CD4-positive, alpha-beta T cell (primary cell): ENCODE measurements at regions not wholly inside any gene's neighbourhood (a gene's known extent, or its start where the extent isn't known, plus 50 kb on each side); places are given as distances from the start of the nearest gene placed in this dataset.
"Not testable (repeated sequence)": the region's sequence is repeated elsewhere in the genome, so short reads cannot be mapped to it uniquely, and the experiment has no call there.

Experiments used
- ATAC-seq: fragments of 200-7000 bp; cut with Tn5 transposase; one replicate; pipeline ENCODE4 v1.10.0; 2022; ENCODE audit warnings: mild to moderate bottlenecking; ENCODE audit not compliant: poor library complexity
- CTCF ChIA-PET: fragments of 350-600 bp; sonication (Branson Sonifier 250); formaldehyde crosslinking; loops from one replicate; lab custom pipeline; 2021; ENCODE audit warnings: antibody characterized with exemption, inconsistent platforms; lab: Charles Lee
- POLR2A ChIA-PET: fragments of 350-600 bp; sonication (Branson Sonifier 250); formaldehyde crosslinking; loops from one replicate; lab custom pipeline; 2021; ENCODE audit warnings: antibody characterized with exemption, inconsistent platforms; lab: Charles Lee
- DNase-seq, 14 experiments: peaks; one replicate each; pipeline ENCODE4 v3.0.0-alpha.2; 2013 to 2020; ENCODE audit warnings: mixed read lengths in 2 of 14
- H3K27ac ChIP-seq, 2 donors: one replicate each; pipeline versions ENCODE4 v1.5.1 to v1.7.0; 2013; ENCODE audit warnings: low read length in 2 of 2, low read depth in 1 of 2, mild to moderate bottlenecking in 1 of 2
- H3K27me3 ChIP-seq, 2 experiments: 1 replicate in 1 of 2; 2 replicates in 1 of 2; pipeline versions ENCODE4 v1.6.1 to v1.7.0; 2013; ENCODE audit warnings: low read length in 2 of 2, control low read depth in 1 of 2, mild to moderate bottlenecking in 1 of 2, moderate library complexity in 1 of 2; ENCODE audit not compliant: insufficient read depth in 2 of 2, control insufficient read depth in 1 of 2
- H3K36me3 ChIP-seq: one replicate; pipeline ENCODE4 v1.6.1; 2013; ENCODE audit warnings: low read length, control low read depth; ENCODE audit not compliant: insufficient read depth
- H3K4me1 ChIP-seq: one replicate; pipeline ENCODE4 v1.6.1; 2013; ENCODE audit warnings: low read length, control low read depth; ENCODE audit not compliant: insufficient read depth
- H3K4me3 ChIP-seq: one replicate; pipeline ENCODE4 v1.5.1; 2013; ENCODE audit warnings: mild to moderate bottlenecking, low read length, moderate library complexity
- H3K9me3 ChIP-seq, 2 experiments: 1 replicate in 1 of 2; 2 replicates in 1 of 2; pipeline versions ENCODE4 v1.6.1 to v1.7.0; 2013; ENCODE audit warnings: low read length in 2 of 2, mild to moderate bottlenecking in 2 of 2, control low read depth in 1 of 2, moderate library complexity in 1 of 2; ENCODE audit not compliant: control insufficient read depth in 1 of 2, insufficient read depth in 1 of 2
- H3K27ac Mint-ChIP-seq: one replicate; pipeline ENCODE4 v1.8.0; 2020; ENCODE audit warnings: mixed read lengths
- H3K27me3 Mint-ChIP-seq: one replicate; pipeline ENCODE4 v1.8.0; 2021; ENCODE audit warnings: mixed read lengths
- H3K36me3 Mint-ChIP-seq: one replicate; pipeline ENCODE4 v1.8.0; 2021; ENCODE audit warnings: low read depth, mixed read lengths
- H3K4me1 Mint-ChIP-seq: one replicate; pipeline ENCODE4 v1.8.0; 2021; ENCODE audit warnings: low read depth, mixed read lengths
- H3K4me3 Mint-ChIP-seq: one replicate; pipeline ENCODE4 v1.8.0; 2020; ENCODE audit warnings: mild to moderate bottlenecking, mixed read lengths
- H3K9me3 Mint-ChIP-seq: one replicate; pipeline ENCODE4 v1.8.0; 2020; ENCODE audit warnings: mixed read lengths
- CTCF ChIP-seq: fragments of 200-600 bp; IDR thresholded peaks from one replicate; pipeline ENCODE4 v1.8.0; 2022; ENCODE audit warnings: antibody characterized with exemption, mild to moderate bottlenecking
- intact Hi-C, 2 experiments: fragments of 100-400 bp; cut with DNase I in 1 of 2; cut with micrococcal nuclease in 1 of 2; formaldehyde crosslinking; loops; one replicate each; pipeline versions ENCODE4 v1.15.1 to v1.9.0; 2023 to 2025; cut with DNase I, micrococcal nuclease

GRCh38 chr5:2534251-2534650, 217.2 kb downstream of the IRX2 start:
- no peak for TF ChIP-seq CTCF
- intact Hi-C loops, result no loop called here

GRCh38 chr5:2533848-2534247, 217.6 kb downstream of the IRX2 start:
- H3K27ac Mint-ChIP-seq, H3K4me3 Mint-ChIP-seq, H3K4me1 Mint-ChIP-seq, H3K4me3 ChIP-seq, H3K36me3 ChIP-seq, DNase-seq, POLR2A ChIA-PET, H3K27me3 Mint-ChIP-seq, CTCF ChIA-PET, intact Hi-C loops, ATAC-seq, H3K9me3 Mint-ChIP-seq, H3K27me3 ChIP-seq, H3K27ac ChIP-seq, H3K4me1 ChIP-seq, H3K36me3 Mint-ChIP-seq: not testable (repeated sequence)
- H3K9me3 ChIP-seq, result peaks cover 0 to 60% of the 10 kb centered on the region in 2 experiments

More at GRCh38 chr5:2534251-2534650, 217.2 kb downstream of the IRX2 start:
- no peak overlapping the region for H3K4me3 ChIP-seq
- Mint-ChIP-seq H3K4me1 (no peaks in the 10 kb centered on the region), H3K27ac (no peak overlapping the region), H3K36me3 (no peaks in the 10 kb centered on the region), H3K27me3 (no peaks in the 10 kb centered on the region), H3K4me3 (no peak overlapping the region), H3K9me3 (no peaks in the 10 kb centered on the region)
- POLR2A ChIA-PET, result no interaction called here
- ATAC-seq, result no peak
- no peak overlapping the region for H3K27ac ChIP-seq
- peaks cover 0 to 60% of the 10 kb centered on the region in 2 experiments for H3K9me3 ChIP-seq
- no peaks in the 10 kb centered on the region for H3K36me3 ChIP-seq
- CTCF ChIA-PET, result no interaction called here
- H3K4me1 ChIP-seq, result no peaks in the 10 kb centered on the region
- H3K27me3 ChIP-seq, result no peaks in the 10 kb centered on the region
- DNase-seq, result no peak

- no peaks in the 10 kb centered on the region for H3K4me1 ChIP-seq
- DNase-seq (no peak), ATAC-seq (no peak)
- no peaks in the 10 kb centered on the region for H3K4me1 Mint-ChIP-seq
- CTCF ChIA-PET, result no interaction called here
- H3K27me3 Mint-ChIP-seq, result peaks cover 4% of the 10 kb centered on the region
- H3K9me3 ChIP-seq, result peaks cover 0 to 55% of the 10 kb centered on the region in 2 experiments
- H3K27me3 ChIP-seq, result no peaks in the 10 kb centered on the region
- no peaks in the 10 kb centered on the region for H3K36me3 ChIP-seq
- no peak overlapping the region for H3K4me3 Mint-ChIP-seq
- H3K36me3 Mint-ChIP-seq, result no peaks in the 10 kb centered on the region
- no peaks in the 10 kb centered on the region for H3K9me3 Mint-ChIP-seq
- H3K27ac Mint-ChIP-seq, result no peak overlapping the region
- TF ChIP-seq CTCF, result no peak
- no peak overlapping the region for H3K27ac ChIP-seq
- intact Hi-C loops, result no loop called here
- no peak overlapping the region for H3K4me3 ChIP-seq
- POLR2A ChIA-PET, result no interaction called here
These were observed 218.7 kb downstream of the IRX2 start for GRCh38 chr5:2532809-2533208.

- Mint-ChIP-seq H3K4me1 (no peaks in the 10 kb centered on the region), H3K9me3 (peaks cover 2% of the 10 kb centered on the region), H3K27me3 (peaks cover 6% of the 10 kb centered on the region), H3K36me3 (no peaks in the 10 kb centered on the region), H3K27ac (no peak overlapping the region), H3K4me3 (no peak overlapping the region)
- Histone ChIP-seq H3K4me1 (no peaks in the 10 kb centered on the region), H3K27me3 (no peaks in the 10 kb centered on the region), H3K36me3 (no peaks in the 10 kb centered on the region), H3K9me3 (peaks cover 0 to 44% of the 10 kb centered on the region in 2 experiments), H3K4me3 (no peak overlapping the region), H3K27ac (no peak overlapping the region)
- ATAC-seq (no peak), DNase-seq (no peak)
- intact Hi-C loops, result no loop called here
- TF ChIP-seq CTCF, result no peak
- POLR2A ChIA-PET, result no interaction called here
- CTCF ChIA-PET, result no interaction called here
These were observed 220.2 kb downstream of the IRX2 start for GRCh38 chr5:2531318-2531717.
